Suprapubic skin (tissue), 4 donors: ENCODE measurements at regions not wholly inside any gene's neighbourhood (a gene's known extent, or its start where the extent isn't known, plus 50 kb on each side); places are given as distances from the start of the nearest gene placed in this dataset.

Experiments
- DNase-seq, 2 donors: peaks; one replicate each; pipeline ENCODE4 v3.0.0-alpha.2; 2019; ENCODE audit warnings: low spot score in 2 of 2
- H3K27ac ChIP-seq: fragments of 200-600 bp; sonication (generic); one replicate; pipeline ENCODE4 v1.5.1; 2019
- H3K27me3 ChIP-seq: fragments of 200-600 bp; sonication (generic); one replicate; pipeline ENCODE4 v1.5.1; 2019
- H3K36me3 ChIP-seq: fragments of 200-600 bp; sonication (generic); one replicate; pipeline ENCODE4 v1.5.1; 2019
- H3K4me1 ChIP-seq: fragments of 200-600 bp; sonication (generic); one replicate; pipeline ENCODE4 v1.5.1; 2019
- H3K4me3 ChIP-seq: fragments of 200-600 bp; sonication (generic); one replicate; pipeline ENCODE4 v1.5.1; 2019; ENCODE audit warnings: mild to moderate bottlenecking
- H3K9me3 ChIP-seq: fragments of 200-600 bp; sonication (generic); one replicate; pipeline ENCODE4 v1.5.1; 2019
- EP300 ChIP-seq: sonication (generic); formaldehyde crosslinking; IDR thresholded peaks from one replicate; pipeline ENCODE4 v1.6.1; 2017; ENCODE audit warnings: antibody characterized with exemption
- POLR2A ChIP-seq, 2 donors: fragments of 450-650 bp; IDR thresholded peaks; one replicate each; pipeline ENCODE4 v1.6.1; 2017; ENCODE audit warnings: antibody characterized with exemption in 2 of 2, mild to moderate bottlenecking in 2 of 2, moderate library complexity in 2 of 2
- POLR2AphosphoS5 ChIP-seq, 3 donors: sonication (generic); formaldehyde crosslinking; IDR thresholded peaks; one replicate each; pipeline ENCODE4 v1.6.1; 2017; ENCODE audit warnings: antibody characterized with exemption in 3 of 3
- WGBS: methylation state at CpG from one replicate; pipeline ENCODE4 v1.1.5; 2018; 5-methylcytosine and 5-hydroxymethylcytosine counted together
- TF ChIP-seq, protein P1 (sequence below), 2 donors: fragments of 200-600 bp in 1 of 2; fragments of 450-650 bp in 1 of 2; sonication (generic) in 1 of 2; IDR thresholded peaks; one replicate each; pipeline ENCODE4 v1.5.1; 2016 to 2019; ENCODE audit warnings: antibody characterized with exemption in 2 of 2, mild to moderate bottlenecking in 1 of 2, moderate library complexity in 1 of 2

DNA sequence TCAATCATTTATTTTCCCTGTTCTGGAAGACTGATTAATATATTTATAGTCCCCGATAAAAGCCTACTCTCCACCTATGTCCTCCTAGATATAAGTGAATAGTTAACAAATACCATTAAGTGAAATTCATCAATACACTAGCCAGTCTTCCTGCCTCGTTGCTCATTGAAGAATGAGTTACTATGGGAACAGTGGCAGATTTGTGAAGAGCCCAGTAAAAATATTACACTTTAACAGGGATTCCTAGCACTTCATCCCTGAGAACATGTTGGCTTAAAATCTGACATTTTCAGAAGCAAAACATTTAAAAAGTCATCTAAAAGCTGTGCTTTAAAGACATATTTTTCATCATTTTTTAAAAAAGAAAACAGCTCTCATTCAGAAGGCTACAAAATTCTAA lies 848.7 kb upstream of the NXPH2 start:
- TF ChIP-seq, protein P1, sequence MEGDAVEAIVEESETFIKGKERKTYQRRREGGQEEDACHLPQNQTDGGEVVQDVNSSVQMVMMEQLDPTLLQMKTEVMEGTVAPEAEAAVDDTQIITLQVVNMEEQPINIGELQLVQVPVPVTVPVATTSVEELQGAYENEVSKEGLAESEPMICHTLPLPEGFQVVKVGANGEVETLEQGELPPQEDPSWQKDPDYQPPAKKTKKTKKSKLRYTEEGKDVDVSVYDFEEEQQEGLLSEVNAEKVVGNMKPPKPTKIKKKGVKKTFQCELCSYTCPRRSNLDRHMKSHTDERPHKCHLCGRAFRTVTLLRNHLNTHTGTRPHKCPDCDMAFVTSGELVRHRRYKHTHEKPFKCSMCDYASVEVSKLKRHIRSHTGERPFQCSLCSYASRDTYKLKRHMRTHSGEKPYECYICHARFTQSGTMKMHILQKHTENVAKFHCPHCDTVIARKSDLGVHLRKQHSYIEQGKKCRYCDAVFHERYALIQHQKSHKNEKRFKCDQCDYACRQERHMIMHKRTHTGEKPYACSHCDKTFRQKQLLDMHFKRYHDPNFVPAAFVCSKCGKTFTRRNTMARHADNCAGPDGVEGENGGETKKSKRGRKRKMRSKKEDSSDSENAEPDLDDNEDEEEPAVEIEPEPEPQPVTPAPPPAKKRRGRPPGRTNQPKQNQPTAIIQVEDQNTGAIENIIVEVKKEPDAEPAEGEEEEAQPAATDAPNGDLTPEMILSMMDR (IDR thresholded peaks at IDR 0.05): no peak
- no peak for TF ChIP-seq EP300
- no peak for TF ChIP-seq POLR2AphosphoS5 (IDR thresholded peaks at IDR 0.05)
- TF ChIP-seq POLR2A (IDR thresholded peaks at IDR 0.05): no peak
- no peaks in the 10 kb centered on the region for H3K9me3 ChIP-seq

DNA sequence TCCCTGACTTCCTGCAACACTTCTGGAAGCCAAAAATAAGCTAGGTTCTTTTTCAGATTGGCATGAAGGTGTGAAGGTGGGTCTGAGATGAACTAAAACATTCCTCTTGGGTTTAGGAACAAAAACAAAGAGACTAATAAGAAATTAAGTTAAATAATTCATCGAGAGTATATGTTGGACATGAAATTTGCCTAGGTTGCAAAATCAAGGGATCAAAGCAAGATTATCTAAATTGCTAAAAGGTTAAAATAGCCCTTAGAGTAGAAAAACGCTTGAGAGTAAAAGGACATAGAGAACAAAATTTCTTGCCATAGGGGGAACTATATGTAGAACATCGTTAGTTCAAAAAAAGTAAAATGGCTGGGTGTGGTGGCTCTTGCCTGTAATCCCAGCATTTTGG lies 845.9 kb upstream of the NXPH2 start:
- H3K4me3 ChIP-seq: no peak overlapping the region
- H3K27me3 ChIP-seq: no peaks in the 10 kb centered on the region
- no peaks in the 10 kb centered on the region for H3K4me1 ChIP-seq
- no peaks in the 10 kb centered on the region for H3K36me3 ChIP-seq
- TF ChIP-seq POLR2AphosphoS5 (IDR thresholded peaks at IDR 0.05) (no peak), EP300 (no peak), POLR2A (IDR thresholded peaks at IDR 0.05) (no peak)
- TF ChIP-seq, protein P1 (IDR thresholded peaks at IDR 0.05): no peak
- no peak overlapping the region for H3K27ac ChIP-seq
- no peak for DNase-seq
- WGBS: 98% methylated on average over 3 of the region's 3 CpGs
- H3K9me3 ChIP-seq: no peaks in the 10 kb centered on the region

More for the DNA sequence above, 848.7 kb upstream of the NXPH2 start:
- Histone ChIP-seq H3K4me1 (no peaks in the 10 kb centered on the region), H3K36me3 (no peaks in the 10 kb centered on the region), H3K27ac (no peak overlapping the region), H3K27me3 (no peaks in the 10 kb centered on the region), H3K4me3 (no peak overlapping the region)
- DNase-seq: no peak
- WGBS: 72% methylated on average over 2 of the region's 2 CpGs

DNA sequence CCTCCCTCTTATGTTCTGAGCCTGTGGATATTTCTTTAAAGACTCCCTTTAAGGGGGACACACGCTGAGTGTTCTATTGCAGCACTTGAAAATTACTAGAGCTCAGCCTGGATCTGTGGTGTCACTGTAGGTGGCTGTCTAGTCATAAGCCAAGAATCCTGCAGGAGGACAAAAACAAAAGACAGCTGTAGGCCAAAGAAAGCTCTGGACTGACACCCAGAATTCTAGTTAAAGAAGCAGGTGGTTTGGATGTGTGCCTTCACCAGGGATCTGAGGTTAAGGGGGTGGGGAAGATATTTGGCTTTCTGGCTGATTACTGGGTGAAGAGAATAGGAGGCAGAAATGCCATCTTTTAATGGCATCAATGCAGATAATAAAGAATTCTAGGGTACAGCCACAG lies 842.5 kb upstream of the NXPH2 start:
- Histone ChIP-seq H3K36me3 (no peaks in the 10 kb centered on the region), H3K4me3 (no peak overlapping the region), H3K27ac (no peak overlapping the region), H3K9me3 (peaks cover 5% of the 10 kb centered on the region), H3K27me3 (no peaks in the 10 kb centered on the region), H3K4me1 (no peaks in the 10 kb centered on the region)
- 65% methylated on average over 1 of the region's 1 CpG for WGBS
- TF ChIP-seq EP300: no peak
- no peak for TF ChIP-seq POLR2AphosphoS5 (IDR thresholded peaks at IDR 0.05)
- TF ChIP-seq, protein P1 (IDR thresholded peaks at IDR 0.05): no peak
- TF ChIP-seq POLR2A (IDR thresholded peaks at IDR 0.05): no peak
- no peak for DNase-seq

DNA sequence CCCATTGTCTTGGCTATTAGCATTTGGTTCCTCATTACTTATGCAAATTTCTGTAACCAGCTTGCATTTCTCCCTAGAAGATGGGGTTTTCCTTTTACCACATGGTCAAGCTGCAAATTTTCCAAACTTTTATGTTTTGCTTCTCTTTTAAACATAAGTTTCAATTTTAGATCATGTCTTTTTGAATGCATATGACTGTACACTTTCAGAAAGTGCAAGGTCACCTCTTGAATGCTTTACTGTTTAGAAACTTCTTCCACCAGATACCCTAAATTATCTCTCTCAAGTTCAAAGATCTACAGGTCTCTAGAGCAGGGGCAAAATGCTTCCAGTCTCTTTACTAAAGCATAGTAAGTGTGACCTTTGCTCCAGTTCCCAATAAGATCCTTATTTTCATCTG lies 837.6 kb upstream of the NXPH2 start:
- Histone ChIP-seq H3K4me1 (no peaks in the 10 kb centered on the region), H3K4me3 (no peak overlapping the region), H3K9me3 (peaks cover 9% of the 10 kb centered on the region), H3K36me3 (no peaks in the 10 kb centered on the region), H3K27me3 (no peaks in the 10 kb centered on the region), H3K27ac (no peak overlapping the region)
- DNase-seq: no peak
- no peak for TF ChIP-seq POLR2A (IDR thresholded peaks at IDR 0.05)
- TF ChIP-seq, protein P1 (IDR thresholded peaks at IDR 0.05): no peak
- no peak for TF ChIP-seq EP300
- no peak for TF ChIP-seq POLR2AphosphoS5 (IDR thresholded peaks at IDR 0.05)

DNA sequence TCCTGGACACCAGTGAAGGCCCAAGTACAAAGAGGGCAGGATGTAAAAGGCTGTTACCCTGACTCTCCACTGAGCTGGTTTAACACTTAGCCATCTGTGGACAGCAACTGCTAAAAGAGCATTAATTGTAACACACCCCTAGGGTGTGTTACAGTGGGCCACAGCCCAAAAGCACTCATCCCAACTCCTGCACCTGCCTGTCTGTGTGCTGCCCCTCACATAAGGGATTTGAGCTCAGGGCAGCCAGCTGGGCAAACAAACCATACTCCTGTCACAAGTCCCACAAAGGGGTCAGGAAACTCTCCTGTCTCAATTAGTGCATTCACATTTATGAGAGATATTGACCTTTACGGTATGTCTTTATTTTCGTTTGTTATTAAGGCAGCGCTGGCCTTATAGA lies 833.1 kb upstream of the NXPH2 start:
- WGBS: 84% methylated on average over 3 of the region's 3 CpGs
- Histone ChIP-seq H3K9me3 (peaks cover 10% of the 10 kb centered on the region), H3K36me3 (no peaks in the 10 kb centered on the region), H3K27ac (no peak overlapping the region), H3K4me1 (no peaks in the 10 kb centered on the region), H3K27me3 (no peaks in the 10 kb centered on the region), H3K4me3 (no peak overlapping the region)
- TF ChIP-seq EP300 (no peak), POLR2AphosphoS5 (IDR thresholded peaks at IDR 0.05) (no peak), POLR2A (IDR thresholded peaks at IDR 0.05) (no peak)
- TF ChIP-seq, protein P1 (IDR thresholded peaks at IDR 0.05): no peak
- DNase-seq: no peak
